SH-SY5Y (cell line): ENCODE measurements at regions not wholly inside any gene's neighbourhood (a gene's known extent, or its start where the extent isn't known, plus 50 kb on each side); places are given as distances from the start of the nearest gene placed in this dataset.

Experiments
- GATA2 ChIP-seq: IDR thresholded peaks from 2 replicates; pipeline ENCODE4 v1.6.1; 2011; ENCODE audit warnings: mild to moderate bottlenecking, low read depth, low read length
- GATA3 ChIP-seq: IDR thresholded peaks from 2 replicates; pipeline ENCODE4 v1.6.1; 2011; ENCODE audit warnings: low read depth, mild to moderate bottlenecking, low read length, moderate library complexity

DNA sequence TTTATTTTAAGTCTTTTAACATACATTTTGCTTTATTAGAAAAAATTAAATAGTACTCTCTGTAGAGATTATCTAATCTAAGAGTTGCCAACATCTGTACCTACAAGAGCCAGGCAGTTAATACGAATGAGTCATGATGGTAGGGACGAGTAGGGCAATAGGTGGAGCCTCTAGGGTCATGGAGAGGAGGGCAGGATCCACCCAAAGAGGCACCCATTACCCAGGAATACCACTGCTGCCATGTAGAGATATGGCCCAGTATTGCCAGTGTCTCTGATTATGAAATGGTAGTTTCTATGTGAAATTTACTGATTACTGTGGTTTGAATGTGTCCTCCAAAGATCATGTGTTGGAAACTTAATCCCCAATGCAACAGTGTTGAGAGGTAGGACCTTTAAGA lies 170.4 kb downstream of the PIK3R1 start:
- TF ChIP-seq GATA2 (no peak), GATA3 (no peak)
